Left forelimb (tissue), 1 donor: ENCODE measurements at regions not wholly inside any gene's neighbourhood (a gene's known extent, or its start where the extent isn't known, plus 50 kb on each side); places are given as distances from the start of the nearest gene placed in this dataset.
A peak's percentile ranks its signal among the peaks of the same experiment; 100 is the strongest.

ENCODE experiments used
- DNase-seq: peaks from one replicate; pipeline ENCODE4 v3.0.0-alpha.2; 2018; ENCODE audit warnings: low spot score

DNA sequence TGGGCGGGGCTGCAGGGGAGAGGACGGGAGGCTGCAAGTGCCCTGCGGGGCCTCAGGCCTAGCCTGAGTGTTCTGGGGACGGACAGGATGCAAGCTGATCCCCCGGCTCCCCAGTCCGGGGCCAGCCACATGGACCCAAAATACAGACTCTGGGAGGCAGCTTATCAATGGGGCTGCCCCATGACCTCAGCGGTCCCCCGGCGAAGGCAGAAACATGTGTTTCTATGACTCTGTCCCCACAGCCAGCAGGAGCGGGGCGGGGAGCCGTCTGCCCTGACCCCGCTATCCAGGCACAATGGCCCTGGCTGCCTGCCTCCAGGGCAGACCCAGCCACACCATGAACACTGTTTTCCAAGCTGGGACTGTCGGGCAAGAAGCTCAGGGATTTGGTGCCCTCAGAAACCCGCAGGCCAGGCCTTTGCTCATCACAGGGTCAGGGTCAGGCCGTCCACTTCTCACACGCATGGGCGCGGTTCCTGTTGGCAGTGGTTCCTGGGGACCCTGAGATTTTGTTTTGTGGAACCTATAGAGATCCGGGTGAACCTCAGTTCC lies 75.0 kb downstream of the RFLNA start:
- DNase-seq: no peak

DNA sequence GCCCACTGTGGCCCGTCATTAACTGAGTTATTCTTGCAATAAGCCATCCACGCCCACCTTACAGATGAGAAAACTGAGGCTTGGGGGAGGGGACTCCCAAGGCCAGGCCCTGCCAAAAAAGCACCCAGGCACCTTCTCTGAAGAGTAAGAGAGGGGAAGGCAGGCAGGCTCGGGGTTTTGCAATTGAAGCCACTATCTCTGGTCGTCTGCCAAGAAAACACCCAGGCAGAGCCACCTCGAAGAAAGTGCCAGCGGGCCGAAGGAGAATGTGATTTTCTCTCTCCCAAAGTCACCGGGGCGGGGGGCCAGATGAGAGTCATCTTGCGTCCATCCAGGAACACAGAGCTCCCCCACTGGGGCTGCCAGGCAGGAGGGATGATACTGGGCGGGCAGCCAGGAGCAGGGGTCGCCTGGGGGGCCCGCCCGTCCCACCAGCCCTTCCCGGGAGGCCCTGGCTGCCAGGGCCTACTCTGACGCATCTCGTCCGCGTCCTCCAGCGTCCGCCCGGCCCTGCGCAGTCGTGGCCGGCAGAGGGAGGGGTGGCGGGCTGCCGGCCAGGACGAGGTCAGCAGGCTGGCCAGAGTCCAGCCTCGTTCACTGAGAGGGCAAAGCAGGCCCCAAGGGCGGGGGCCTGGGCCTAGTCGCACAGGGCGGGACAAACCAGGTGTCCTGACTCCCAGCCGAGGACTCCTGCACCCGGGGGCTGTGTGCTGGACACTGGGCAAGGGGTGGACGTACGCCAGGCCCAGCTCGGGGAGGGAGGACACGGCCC lies 74.3 kb downstream of the RFLNA start:
- DNase-seq: peak; percentile 86

DNA sequence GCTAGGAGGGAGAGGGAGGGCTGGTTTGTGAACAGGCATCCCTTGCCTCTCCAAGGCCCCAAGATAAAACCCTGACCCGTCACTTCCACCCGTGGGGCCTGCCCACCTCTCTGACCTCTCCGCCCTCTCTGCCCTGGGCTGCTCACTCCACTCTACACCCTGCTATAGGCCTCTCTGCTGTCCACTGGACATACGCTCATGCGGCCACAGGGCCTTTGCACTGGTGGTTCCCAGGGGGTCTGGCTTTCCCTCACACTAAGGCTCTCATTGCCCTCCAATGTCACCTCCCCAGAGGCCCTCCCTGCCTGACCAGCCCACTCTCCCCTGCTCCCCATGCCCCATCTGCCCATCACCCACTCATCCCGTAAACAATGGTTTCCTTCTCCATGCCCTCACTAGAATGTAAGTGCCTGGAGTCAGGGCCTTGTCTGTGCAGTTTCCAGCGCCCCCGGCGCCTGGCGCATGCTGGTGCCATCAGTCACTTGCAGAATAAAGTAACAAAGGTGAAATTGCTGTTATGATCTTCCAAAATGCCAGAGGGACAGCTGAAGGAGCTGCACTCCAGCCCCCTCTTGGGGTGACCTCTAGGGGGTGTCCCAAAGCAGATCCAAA lies 73.6 kb downstream of the RFLNA start:
- DNase-seq: no peak

DNA sequence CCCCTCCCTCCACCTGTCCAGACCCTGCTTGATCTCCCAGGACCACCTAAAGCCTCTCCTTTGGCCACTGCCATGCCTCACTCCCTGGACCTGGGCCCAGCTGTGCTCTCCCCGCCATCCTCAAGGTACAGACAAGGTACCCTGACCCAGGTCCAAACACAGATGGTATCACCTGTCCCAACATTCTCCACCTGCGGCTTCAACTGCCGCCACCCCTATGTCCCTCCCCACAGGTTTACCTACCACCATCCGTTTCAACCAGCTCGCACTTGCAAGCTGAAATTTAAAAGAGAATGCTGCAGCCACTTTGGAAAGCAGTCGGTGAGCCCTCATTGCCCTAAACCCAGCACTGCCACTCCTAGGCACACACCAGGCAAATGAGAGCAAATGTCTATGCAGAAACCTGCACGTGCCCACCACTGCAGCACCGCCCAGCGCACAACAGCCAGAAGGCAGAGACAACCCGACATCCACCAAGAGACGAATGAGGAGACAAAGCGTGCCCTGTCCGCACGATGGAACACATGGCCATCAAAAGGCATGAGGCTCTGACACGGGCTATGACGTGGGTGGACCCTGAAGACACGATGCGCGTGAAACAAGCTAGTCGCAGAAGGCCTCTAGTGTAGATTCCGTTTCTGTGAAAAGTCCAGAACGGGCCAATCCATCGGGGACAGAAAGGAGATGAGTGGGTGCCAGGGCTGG lies 71.0 kb downstream of the RFLNA start:
- no peak for DNase-seq
